Mammary epithelial cell (primary cell): ENCODE measurements at regions not wholly inside any gene's neighbourhood (a gene's known extent, or its start where the extent isn't known, plus 50 kb on each side); places are given as distances from the start of the nearest gene placed in this dataset.

Experiments
- EZH2 ChIP-seq: IDR thresholded peaks from 2 replicates; pipeline ENCODE4 v1.6.1; 2012; ENCODE audit warnings: low read length, inconsistent platforms, borderline replicate concordance
- TF ChIP-seq, protein P1 (sequence below), 2 donors: IDR thresholded peaks in 1 of 2; conservative IDR thresholded peaks in 1 of 2; 2 replicates each; pipeline ENCODE4 v1.5.1; 2011 to 2012; ENCODE audit warnings: inconsistent platforms in 2 of 2, low read length in 2 of 2, mild to moderate bottlenecking in 2 of 2, control low read depth in 1 of 2, low read depth in 1 of 2; ENCODE audit not compliant: insufficient read depth in 1 of 2; ENCODE audit errors: extremely low read depth in 1 of 2

DNA sequence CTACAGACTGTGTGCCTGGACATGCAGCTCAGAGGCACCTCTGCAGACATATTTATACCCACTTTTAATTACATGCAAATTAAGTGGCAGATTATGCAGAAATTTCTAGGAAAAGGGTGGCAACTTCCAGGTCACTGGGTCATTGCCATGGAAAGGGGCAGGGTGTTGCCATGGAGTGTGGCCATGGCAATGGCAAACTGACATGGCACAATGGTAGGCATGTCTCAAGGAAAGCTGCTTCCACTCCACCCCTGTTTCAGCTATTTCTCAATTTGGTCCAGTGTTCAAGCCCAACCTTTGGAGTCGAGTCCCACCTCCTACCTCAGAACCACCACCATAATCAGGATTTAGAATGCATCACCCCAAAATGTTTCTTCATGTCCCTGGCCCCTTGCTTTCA, 170.7 kb upstream of the TSHZ3 start:
- TF ChIP-seq, protein P1, sequence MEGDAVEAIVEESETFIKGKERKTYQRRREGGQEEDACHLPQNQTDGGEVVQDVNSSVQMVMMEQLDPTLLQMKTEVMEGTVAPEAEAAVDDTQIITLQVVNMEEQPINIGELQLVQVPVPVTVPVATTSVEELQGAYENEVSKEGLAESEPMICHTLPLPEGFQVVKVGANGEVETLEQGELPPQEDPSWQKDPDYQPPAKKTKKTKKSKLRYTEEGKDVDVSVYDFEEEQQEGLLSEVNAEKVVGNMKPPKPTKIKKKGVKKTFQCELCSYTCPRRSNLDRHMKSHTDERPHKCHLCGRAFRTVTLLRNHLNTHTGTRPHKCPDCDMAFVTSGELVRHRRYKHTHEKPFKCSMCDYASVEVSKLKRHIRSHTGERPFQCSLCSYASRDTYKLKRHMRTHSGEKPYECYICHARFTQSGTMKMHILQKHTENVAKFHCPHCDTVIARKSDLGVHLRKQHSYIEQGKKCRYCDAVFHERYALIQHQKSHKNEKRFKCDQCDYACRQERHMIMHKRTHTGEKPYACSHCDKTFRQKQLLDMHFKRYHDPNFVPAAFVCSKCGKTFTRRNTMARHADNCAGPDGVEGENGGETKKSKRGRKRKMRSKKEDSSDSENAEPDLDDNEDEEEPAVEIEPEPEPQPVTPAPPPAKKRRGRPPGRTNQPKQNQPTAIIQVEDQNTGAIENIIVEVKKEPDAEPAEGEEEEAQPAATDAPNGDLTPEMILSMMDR (conservative IDR thresholded peaks at IDR 0.05 in 1 of 2, IDR thresholded peaks at IDR 0.05 in 1 of 2; ENCODE audit: extremely low read depth in 1 of 2, insufficient read depth in 1 of 2, low read depth in 1 of 2, low read length in 2 of 2) = no peak
- no peak for TF ChIP-seq EZH2
